ENCODE measurements at regions not wholly inside any gene's neighbourhood (a gene's known extent, or its start where the extent isn't known, plus 50 kb on each side); places are given as distances from the start of the nearest gene placed in this dataset.

GRCh38 chr6:163779727-163780284, 365.3 kb downstream of the QKI start:
- TF ChIP-seq CTCF (conservative IDR thresholded peaks at IDR 0.05; ENCODE audit: low read length) (no peak), EZH2phosphoT487 (IDR thresholded peaks at IDR 0.05; ENCODE audit: borderline replicate concordance) (no peak)
